H9 (cell line): ENCODE measurements at regions not wholly inside any gene's neighbourhood (a gene's known extent, or its start where the extent isn't known, plus 50 kb on each side); places are given as distances from the start of the nearest gene placed in this dataset.
A peak's percentile ranks its signal among the peaks of the same experiment; 100 is the strongest.

Source experiments
- DNase-seq: peaks from one replicate; pipeline ENCODE4 v3.0.0-alpha.2; 2017
- H2AFZ ChIP-seq: one replicate; pipeline ENCODE4 v1.6.1; 2013; ENCODE audit warnings: mild to moderate bottlenecking, low read length, control low read depth, moderate library complexity
- H2AK5ac ChIP-seq: 2 replicates; pipeline ENCODE4 v1.6.1; 2013; ENCODE audit warnings: low read length, control low read depth, mixed read lengths; ENCODE audit not compliant: insufficient read length
- H2BK120ac ChIP-seq: one replicate; pipeline ENCODE4 v1.6.1; 2013; ENCODE audit warnings: low read depth, mild to moderate bottlenecking, low read length, control low read depth, inconsistent platforms; ENCODE audit not compliant: poor library complexity, severe bottlenecking
- H2BK12ac ChIP-seq: 2 replicates; pipeline ENCODE4 v1.6.1; 2013; ENCODE audit warnings: low read length, control low read depth, mixed read lengths, low read depth; ENCODE audit not compliant: insufficient read length
- H2BK15ac ChIP-seq: 2 replicates; pipeline ENCODE4 v1.6.1; 2013; ENCODE audit warnings: low read depth, low read length, control low read depth
- H2BK20ac ChIP-seq: one replicate; pipeline ENCODE4 v1.6.1; 2013; ENCODE audit warnings: low read depth, mild to moderate bottlenecking, low read length, control low read depth, inconsistent platforms; ENCODE audit not compliant: poor library complexity, severe bottlenecking
- H2BK5ac ChIP-seq: 2 replicates; pipeline ENCODE4 v1.6.1; 2013; ENCODE audit warnings: low read length, control low read depth, mixed read lengths; ENCODE audit not compliant: insufficient read length
- H3K14ac ChIP-seq: 2 replicates; pipeline ENCODE4 v1.6.1; 2013; ENCODE audit warnings: low read length, control low read depth; ENCODE audit not compliant: insufficient read depth
- H3K18ac ChIP-seq: 2 replicates; pipeline ENCODE4 v1.6.1; 2013; ENCODE audit warnings: low read depth, mild to moderate bottlenecking, mixed read lengths, low read length, control low read depth; ENCODE audit not compliant: insufficient read length
- H3K23ac ChIP-seq: 2 replicates; pipeline ENCODE4 v1.6.1; 2013; ENCODE audit warnings: low read length, control low read depth, mixed read lengths, low read depth; ENCODE audit not compliant: insufficient read length
- H3K23me2 ChIP-seq: 2 replicates; pipeline ENCODE4 v1.6.1; 2013; ENCODE audit warnings: low read depth, mild to moderate bottlenecking, mixed read lengths, low read length, control low read depth; ENCODE audit not compliant: insufficient read length, poor library complexity, severe bottlenecking
- H3K27ac ChIP-seq: 2 replicates; pipeline ENCODE4 v1.5.1; 2013; ENCODE audit warnings: low read length, control low read depth, mixed read lengths, low read depth; ENCODE audit not compliant: insufficient read length
- H3K27me3 ChIP-seq: 2 replicates; pipeline ENCODE4 v1.6.1; 2013; ENCODE audit warnings: low read length, control low read depth, inconsistent platforms; ENCODE audit not compliant: insufficient read depth
- H3K4ac ChIP-seq: 2 replicates; pipeline ENCODE4 v1.6.1; 2013; ENCODE audit warnings: low read depth, mild to moderate bottlenecking, control low read depth, inconsistent platforms, low read length, moderate library complexity
- H3K4me1 ChIP-seq: 2 replicates; pipeline ENCODE4 v1.6.1; 2013; ENCODE audit warnings: low read length, control low read depth, inconsistent platforms; ENCODE audit not compliant: insufficient read depth
- H3K4me2 ChIP-seq: 2 replicates; pipeline ENCODE4 v1.6.1; 2013; ENCODE audit warnings: low read length, control low read depth, mixed read lengths; ENCODE audit not compliant: insufficient read length, insufficient read depth
- H3K56ac ChIP-seq: 2 replicates; pipeline ENCODE4 v1.6.1; 2013; ENCODE audit warnings: low read depth, mild to moderate bottlenecking, mixed read lengths, low read length, control low read depth; ENCODE audit not compliant: insufficient read length
- H3K79me1 ChIP-seq: 2 replicates; pipeline ENCODE4 v1.6.1; 2013; ENCODE audit warnings: low read depth, mild to moderate bottlenecking, moderate library complexity, low read length, control low read depth, inconsistent platforms; ENCODE audit not compliant: insufficient read depth, poor library complexity, severe bottlenecking
- H3K79me2 ChIP-seq: 2 replicates; pipeline ENCODE4 v1.6.1; 2013; ENCODE audit warnings: low read length, control low read depth, inconsistent platforms; ENCODE audit not compliant: insufficient read depth
- H3K9ac ChIP-seq: 2 replicates; pipeline ENCODE4 v1.6.1; 2013; ENCODE audit warnings: low read length, control low read depth, mixed read lengths; ENCODE audit not compliant: insufficient read length; ENCODE audit errors: extremely low read depth
- H3K9me3 ChIP-seq: one replicate; pipeline ENCODE4 v1.6.1; 2013; ENCODE audit warnings: low read depth, low read length, inconsistent platforms; ENCODE audit not compliant: control insufficient read depth
- H3T11ph ChIP-seq: one replicate; pipeline ENCODE4 v1.6.1; 2013; ENCODE audit warnings: mild to moderate bottlenecking, low read length, control low read depth, inconsistent platforms
- H4K20me1 ChIP-seq: one replicate; pipeline ENCODE4 v1.6.1; 2013; ENCODE audit not compliant: control insufficient read depth, insufficient read length, insufficient read depth
- H4K5ac ChIP-seq: 2 replicates; pipeline ENCODE4 v1.6.1; 2013; ENCODE audit warnings: low read depth, mild to moderate bottlenecking, mixed read lengths, low read length, control low read depth; ENCODE audit not compliant: insufficient read length
- H4K8ac ChIP-seq: replicated peaks from 2 replicates; pipeline ENCODE4 v1.6.1; 2013; ENCODE audit warnings: low read length, control low read depth, mixed read lengths, low read depth; ENCODE audit not compliant: insufficient read length
- H4K91ac ChIP-seq: 2 replicates; pipeline ENCODE4 v1.6.1; 2013; ENCODE audit warnings: low read depth, mild to moderate bottlenecking, moderate library complexity, mixed read lengths, low read length, control low read depth; ENCODE audit not compliant: insufficient read length
- H3K27ac Mint-ChIP-seq, 3 experiments: 2 replicates in 2 of 3; 3 replicates in 1 of 3; pipeline ENCODE4 v1.8.0; 2020 to 2021; ENCODE audit warnings: mixed read lengths in 3 of 3, mild to moderate bottlenecking in 1 of 3, moderate library complexity in 1 of 3
- H3K27me3 Mint-ChIP-seq: 2 replicates; pipeline ENCODE4 v1.8.0; 2021; ENCODE audit warnings: low read depth, mild to moderate bottlenecking, moderate library complexity, mixed read lengths
- H3K36me3 Mint-ChIP-seq, 3 experiments: 2 replicates in 2 of 3; 3 replicates in 1 of 3; pipeline ENCODE4 v1.8.0; 2020 to 2021; ENCODE audit warnings: low read depth in 3 of 3, mixed read lengths in 3 of 3; ENCODE audit not compliant: insufficient read depth in 1 of 3
- H3K4me1 Mint-ChIP-seq, 2 experiments: 2 replicates each; pipeline ENCODE4 v1.8.0; 2020; ENCODE audit warnings: mixed read lengths in 2 of 2
- H3K4me3 Mint-ChIP-seq, 2 experiments: 2 replicates in 1 of 2; 3 replicates in 1 of 2; pipeline ENCODE4 v1.8.0; 2020 to 2021; ENCODE audit warnings: mild to moderate bottlenecking in 2 of 2, mixed read lengths in 2 of 2, moderate library complexity in 1 of 2
- H3K9me3 Mint-ChIP-seq, 2 experiments: 2 replicates in 1 of 2; 3 replicates in 1 of 2; pipeline ENCODE4 v1.8.0; 2020; ENCODE audit warnings: mild to moderate bottlenecking in 2 of 2, mixed read lengths in 2 of 2, moderate library complexity in 1 of 2
- CTCF ChIP-seq: fragments of 200-600 bp; sonication (generic); conservative IDR thresholded peaks from 3 replicates; pipeline ENCODE4 v1.8.0; 2021; ENCODE audit warnings: antibody characterized with exemption, mild to moderate bottlenecking
- WGBS: extraction: QIAGEN DNeasy Blood & Tissue Kit; methylation state at CpG from one replicate; pipeline ENCODE4 v1.1.7; 2013; ENCODE audit warnings: missing lambda C conversion rate, low lambda C conversion rate, mixed read lengths; ENCODE audit not compliant: insufficient read length; ENCODE audit errors: extremely low coverage; 5-methylcytosine and 5-hydroxymethylcytosine counted together

GRCh38 chr1:187985145-187985896 lies 1156.6 kb downstream of the PLA2G4A start:
- H3T11ph ChIP-seq = no peak overlapping the region
- H3K23ac ChIP-seq = no peak overlapping the region
- H3K4me2 ChIP-seq = no peak overlapping the region
- H3K18ac ChIP-seq = no peak overlapping the region
- H3K4ac ChIP-seq = no peak overlapping the region
- no peak overlapping the region for H2BK20ac ChIP-seq
- WGBS = no CpG with 5 or more reads among the region's 4 CpGs
- H4K5ac ChIP-seq = no peak overlapping the region
- H2BK5ac ChIP-seq = no peak overlapping the region
- H3K79me2 ChIP-seq = no peaks in the 10 kb centered on the region
- no peak overlapping the region for H3K27ac ChIP-seq
- Mint-ChIP-seq H3K4me1 (no peaks in the 10 kb centered on the region), H3K27ac (peak overlapping the region in 1 of 3 experiments; percentile 54; a peak in 1 of 7 replicates), H3K36me3 (no peaks in the 10 kb centered on the region; a peak in 2 of 7 replicates), H3K27me3 (no peaks in the 10 kb centered on the region), H3K9me3 (peaks cover 2 to 4% of the 10 kb centered on the region in 2 experiments; a peak in 3 of 5 replicates), H3K4me3 (no peak overlapping the region)
- no peak overlapping the region for H2AFZ ChIP-seq
- H2BK15ac ChIP-seq = no peak overlapping the region
- TF ChIP-seq CTCF = no peak
- no peak overlapping the region for H2BK120ac ChIP-seq
- no peaks in the 10 kb centered on the region for H3K23me2 ChIP-seq
- DNase-seq = no peak
- no peak overlapping the region for H3K9ac ChIP-seq
- H3K9me3 ChIP-seq = no peaks in the 10 kb centered on the region
- H3K56ac ChIP-seq = no peak overlapping the region
- H4K8ac ChIP-seq = no peak overlapping the region
- H2AK5ac ChIP-seq = no peak overlapping the region
- H4K20me1 ChIP-seq = no peaks in the 10 kb centered on the region
- no peaks in the 10 kb centered on the region for H3K4me1 ChIP-seq
- H3K27me3 ChIP-seq = no peaks in the 10 kb centered on the region
- H2BK12ac ChIP-seq = no peak overlapping the region
- no peak overlapping the region for H4K91ac ChIP-seq
- H3K79me1 ChIP-seq = no peaks in the 10 kb centered on the region
- H3K14ac ChIP-seq = no peak overlapping the region
